Cardiac muscle cell (in vitro differentiated cells and primary cell): ENCODE measurements at regions not wholly inside any gene's neighbourhood (a gene's known extent, or its start where the extent isn't known, plus 50 kb on each side); places are given as distances from the start of the nearest gene placed in this dataset.
A peak's percentile ranks its signal among the peaks of the same experiment; 100 is the strongest.

Source experiments
- DNase-seq, 2 donors: peaks; one replicate each; pipeline versions ENCODE4 v3.0.0 to v3.0.0-alpha.2; 2010 to 2017; ENCODE audit warnings: low read depth in 1 of 2, low spot score in 1 of 2
- H3K27ac ChIP-seq: fragments of 200-600 bp; sonication (generic); 2 replicates; pipeline ENCODE4 v1.5.1; 2016
- H3K27me3 ChIP-seq: fragments of 200-600 bp; sonication (generic); 2 replicates; pipeline ENCODE4 v1.6.0; 2016; ENCODE audit warnings: control low read depth
- H3K36me3 ChIP-seq: fragments of 200-600 bp; sonication (generic); 2 replicates; pipeline ENCODE4 v1.5.1; 2016; ENCODE audit warnings: control low read depth
- H3K4me1 ChIP-seq: fragments of 200-600 bp; sonication (generic); 2 replicates; pipeline ENCODE4 v1.8.1; 2017; ENCODE audit warnings: low read depth, mild to moderate bottlenecking, mixed run types
- H3K4me3 ChIP-seq: fragments of 200-600 bp; sonication (generic); 2 replicates; pipeline ENCODE4 v1.5.1; 2016; ENCODE audit warnings: mild to moderate bottlenecking
- H3K9me3 ChIP-seq: fragments of 200-600 bp; sonication (generic); 2 replicates; pipeline ENCODE4 v1.5.1; 2017; ENCODE audit warnings: low read depth, mild to moderate bottlenecking, control low read depth
- CTCF ChIP-seq: IDR thresholded peaks from 2 replicates; pipeline ENCODE4 v1.5.1; 2012; ENCODE audit warnings: low read depth, mild to moderate bottlenecking, low read length

- Histone ChIP-seq H3K9me3 (no peaks in the 10 kb centered on the region), H3K36me3 (no peaks in the 10 kb centered on the region), H3K27ac (no peak overlapping the region), H3K4me1 (no peaks in the 10 kb centered on the region), H3K4me3 (no peak overlapping the region), H3K27me3 (peaks cover 3% of the 10 kb centered on the region)
- TF ChIP-seq CTCF: no peak
- no peak for DNase-seq
Measured at GRCh38 chr17:72390675-72391508, 270.1 kb downstream of the SOX9 start.

- no peaks in the 10 kb centered on the region for H3K9me3 ChIP-seq
- H3K4me3 ChIP-seq: no peak overlapping the region
- DNase-seq: peak in 1 of 2 donors; percentile 85
- peaks cover 3% of the 10 kb centered on the region for H3K27me3 ChIP-seq
- H3K27ac ChIP-seq: no peak overlapping the region
- TF ChIP-seq CTCF: no peak
- no peaks in the 10 kb centered on the region for H3K36me3 ChIP-seq
- H3K4me1 ChIP-seq: no peaks in the 10 kb centered on the region
Measured at GRCh38 chr17:72392056-72393010, 271.5 kb downstream of the SOX9 start.

GRCh38 chr17:72393553-72393952 lies 272.7 kb downstream of the SOX9 start:
- peaks cover 3% of the 10 kb centered on the region for H3K27me3 ChIP-seq
- H3K4me1 ChIP-seq: no peaks in the 10 kb centered on the region
- TF ChIP-seq CTCF: no peak
- peak in 1 of 2 donors; percentile 52 for DNase-seq
- no peak overlapping the region for H3K27ac ChIP-seq
- no peaks in the 10 kb centered on the region for H3K9me3 ChIP-seq
- no peaks in the 10 kb centered on the region for H3K36me3 ChIP-seq
- H3K4me3 ChIP-seq: no peak overlapping the region

- no peaks in the 10 kb centered on the region for H3K9me3 ChIP-seq
- no peak overlapping the region for H3K27ac ChIP-seq
- no peak for DNase-seq
- TF ChIP-seq CTCF: no peak
- no peaks in the 10 kb centered on the region for H3K36me3 ChIP-seq
- H3K4me3 ChIP-seq: no peak overlapping the region
- peaks cover 3% of the 10 kb centered on the region for H3K27me3 ChIP-seq
- no peaks in the 10 kb centered on the region for H3K4me1 ChIP-seq
Measured at GRCh38 chr17:72394531-72394930, 273.7 kb downstream of the SOX9 start.

GRCh38 chr17:72396121-72396520 lies 275.3 kb downstream of the SOX9 start:
- no peak for TF ChIP-seq CTCF

More at GRCh38 chr17:72396121-72396520, 275.3 kb downstream of the SOX9 start:
- no peak overlapping the region for H3K4me3 ChIP-seq
- no peaks in the 10 kb centered on the region for H3K4me1 ChIP-seq
- peaks cover 3% of the 10 kb centered on the region for H3K27me3 ChIP-seq
- no peaks in the 10 kb centered on the region for H3K36me3 ChIP-seq
- H3K27ac ChIP-seq: no peak overlapping the region
- DNase-seq: no peak
- no peaks in the 10 kb centered on the region for H3K9me3 ChIP-seq
